Ascending aorta (tissue), 2 donors: ENCODE measurements at regions not wholly inside any gene's neighbourhood (a gene's known extent, or its start where the extent isn't known, plus 50 kb on each side); places are given as distances from the start of the nearest gene placed in this dataset.

Experiments used
- DNase-seq, 2 donors: peaks; one replicate each; pipeline ENCODE4 v3.0.0-alpha.2; 2019; ENCODE audit warnings: low spot score in 2 of 2
- H3K27ac ChIP-seq, 2 donors: fragments of 200-600 bp; sonication (generic); one replicate each; pipeline ENCODE4 v1.5.1; 2016 to 2017; ENCODE audit warnings: mild to moderate bottlenecking in 1 of 2
- H3K27me3 ChIP-seq: fragments of 200-600 bp; sonication (generic); one replicate; pipeline ENCODE4 v1.5.1; 2017
- H3K36me3 ChIP-seq, 2 donors: fragments of 200-600 bp; sonication (generic); one replicate each; pipeline ENCODE4 v1.5.1; 2016
- H3K4me1 ChIP-seq, 2 donors: fragments of 200-600 bp; sonication (generic); one replicate each; pipeline ENCODE4 v1.5.1; 2016 to 2017; ENCODE audit warnings: mild to moderate bottlenecking in 1 of 2
- H3K4me3 ChIP-seq, 2 donors: fragments of 200-600 bp; sonication (generic); one replicate each; pipeline ENCODE4 v1.5.1; 2016 to 2017; ENCODE audit warnings: mild to moderate bottlenecking in 1 of 2
- H3K9me3 ChIP-seq, 2 donors: fragments of 200-600 bp; sonication (generic); one replicate each; pipeline ENCODE4 v1.5.1; 2016
- intact Hi-C: fragments of 100-400 bp; cut with DNase I; formaldehyde crosslinking; loops from one replicate; pipeline ENCODE4 v1.15.1; 2023
- TF ChIP-seq, protein P1 (sequence below), 3 experiments: fragments of 200-600 bp in 2 of 3; fragments of 450-650 bp in 1 of 3; sonication (generic) in 2 of 3; IDR thresholded peaks; one replicate each; pipeline ENCODE4 v1.5.1; 2016 to 2019; ENCODE audit warnings: antibody characterized with exemption in 3 of 3, mild to moderate bottlenecking in 1 of 3, moderate library complexity in 1 of 3

DNA sequence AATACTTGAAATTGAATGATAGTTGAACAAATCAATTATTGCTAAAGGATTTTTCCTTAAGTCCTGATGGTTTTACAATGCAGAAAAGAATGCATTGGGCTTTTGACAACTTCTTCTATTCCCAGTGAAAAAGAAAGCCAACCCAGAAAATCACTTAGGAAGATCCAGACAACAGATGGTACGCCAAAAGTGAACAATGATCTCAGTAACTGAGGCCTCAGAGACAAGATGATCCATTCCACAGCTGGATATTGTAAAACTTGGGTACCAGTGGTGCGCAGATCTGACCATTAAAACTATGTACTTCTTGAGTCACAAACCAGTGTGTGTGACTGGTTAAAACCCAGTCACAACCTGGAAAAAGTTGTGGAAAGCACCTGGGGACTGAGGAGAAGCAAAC, 173.5 kb downstream of the ETAA1 start:
- H3K27me3 ChIP-seq: no peaks in the 10 kb centered on the region
- H3K9me3 ChIP-seq: peaks cover 5 to 8% of the 10 kb centered on the region in 2 donors
- H3K4me3 ChIP-seq: no peak overlapping the region
- TF ChIP-seq, protein P1, sequence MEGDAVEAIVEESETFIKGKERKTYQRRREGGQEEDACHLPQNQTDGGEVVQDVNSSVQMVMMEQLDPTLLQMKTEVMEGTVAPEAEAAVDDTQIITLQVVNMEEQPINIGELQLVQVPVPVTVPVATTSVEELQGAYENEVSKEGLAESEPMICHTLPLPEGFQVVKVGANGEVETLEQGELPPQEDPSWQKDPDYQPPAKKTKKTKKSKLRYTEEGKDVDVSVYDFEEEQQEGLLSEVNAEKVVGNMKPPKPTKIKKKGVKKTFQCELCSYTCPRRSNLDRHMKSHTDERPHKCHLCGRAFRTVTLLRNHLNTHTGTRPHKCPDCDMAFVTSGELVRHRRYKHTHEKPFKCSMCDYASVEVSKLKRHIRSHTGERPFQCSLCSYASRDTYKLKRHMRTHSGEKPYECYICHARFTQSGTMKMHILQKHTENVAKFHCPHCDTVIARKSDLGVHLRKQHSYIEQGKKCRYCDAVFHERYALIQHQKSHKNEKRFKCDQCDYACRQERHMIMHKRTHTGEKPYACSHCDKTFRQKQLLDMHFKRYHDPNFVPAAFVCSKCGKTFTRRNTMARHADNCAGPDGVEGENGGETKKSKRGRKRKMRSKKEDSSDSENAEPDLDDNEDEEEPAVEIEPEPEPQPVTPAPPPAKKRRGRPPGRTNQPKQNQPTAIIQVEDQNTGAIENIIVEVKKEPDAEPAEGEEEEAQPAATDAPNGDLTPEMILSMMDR (IDR thresholded peaks at IDR 0.05): no peak
- DNase-seq: no peak
- no peaks in the 10 kb centered on the region for H3K36me3 ChIP-seq
- no peaks in the 10 kb centered on the region for H3K4me1 ChIP-seq
- no peak overlapping the region for H3K27ac ChIP-seq
- intact Hi-C loops: no loop called here

DNA sequence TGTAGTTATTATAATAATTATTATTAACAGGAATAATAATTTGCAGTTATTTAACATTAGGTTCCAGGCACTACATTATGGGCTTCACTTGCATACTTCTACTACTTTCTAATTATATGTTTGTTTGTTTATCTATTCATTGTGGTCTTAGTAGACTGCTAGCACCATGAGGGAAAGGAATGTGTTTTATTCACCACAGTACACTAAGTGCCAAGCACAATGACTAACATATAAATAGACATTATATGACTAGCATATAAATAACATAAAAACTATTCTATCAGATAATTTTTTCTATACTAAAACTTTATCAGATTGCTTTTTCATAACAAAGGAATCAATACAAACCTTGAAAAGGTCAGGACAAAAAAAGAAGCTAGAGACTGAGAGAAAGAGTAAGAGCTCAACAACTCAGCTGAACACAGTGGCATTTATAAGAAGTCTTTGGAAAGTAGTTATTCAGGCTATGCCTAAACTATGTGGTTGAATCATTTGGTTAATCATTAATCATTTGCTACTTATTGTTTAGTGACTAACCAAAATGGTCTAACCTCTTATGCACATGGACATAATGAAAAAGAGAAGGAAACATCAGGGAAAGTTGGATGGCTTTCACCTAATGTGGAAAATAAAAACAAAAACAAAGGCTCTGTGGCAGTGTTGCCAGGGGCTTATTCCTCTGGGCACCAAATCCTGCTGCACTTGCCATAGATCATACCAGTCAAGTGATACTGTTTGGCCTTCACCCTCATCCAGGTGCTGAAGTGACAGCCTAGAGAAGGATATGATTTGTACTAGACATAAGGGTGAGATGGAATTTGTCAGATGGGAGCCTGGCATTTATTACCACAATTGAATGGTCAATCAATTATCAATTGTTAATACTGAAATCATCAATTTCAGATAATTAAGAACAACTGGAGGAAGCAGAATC, 174.9 kb downstream of the ETAA1 start:
- no peak overlapping the region for H3K27ac ChIP-seq
- no peaks in the 10 kb centered on the region for H3K27me3 ChIP-seq
- no peaks in the 10 kb centered on the region for H3K36me3 ChIP-seq
- DNase-seq: no peak
- no peak overlapping the region for H3K4me3 ChIP-seq
- intact Hi-C loops: no loop called here
- H3K9me3 ChIP-seq: peaks cover 5 to 8% of the 10 kb centered on the region in 2 donors
- TF ChIP-seq, protein P1 (IDR thresholded peaks at IDR 0.05): no peak
- no peaks in the 10 kb centered on the region for H3K4me1 ChIP-seq

DNA sequence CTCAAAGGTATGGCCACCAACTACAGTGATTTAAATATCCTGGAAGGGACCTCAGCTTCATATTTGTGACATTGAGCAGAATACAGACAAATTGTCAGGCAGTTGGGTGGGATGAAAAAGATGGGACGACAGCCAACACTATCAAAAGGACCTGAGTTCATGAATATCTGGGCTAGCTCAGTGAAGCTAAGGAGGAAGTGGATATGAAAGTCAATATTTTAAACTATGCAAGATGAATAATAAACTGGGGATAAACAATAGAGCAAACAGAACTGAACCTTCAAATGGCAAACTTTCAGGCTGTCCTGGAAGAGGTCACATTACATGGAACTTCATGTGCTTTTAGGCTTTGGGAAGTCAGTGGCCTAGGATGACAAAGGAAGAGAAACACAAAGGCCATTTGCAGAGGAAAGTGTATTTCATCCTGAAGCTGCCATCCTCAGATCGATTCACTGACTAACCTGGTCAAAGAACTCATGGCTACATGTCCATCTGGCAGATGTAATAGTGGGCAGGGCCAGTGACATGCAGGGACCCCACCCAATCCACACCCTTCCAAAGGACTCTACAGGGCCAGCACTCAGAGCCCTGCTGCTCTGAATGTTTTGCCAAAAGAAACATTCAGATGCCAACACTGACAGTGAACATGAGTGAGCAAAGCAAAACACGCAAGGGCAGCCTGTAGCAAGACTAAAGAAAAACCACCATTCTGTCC, 175.7 kb downstream of the ETAA1 start:
- TF ChIP-seq, protein P1 (IDR thresholded peaks at IDR 0.05): no peak
- H3K36me3 ChIP-seq: no peaks in the 10 kb centered on the region
- H3K27me3 ChIP-seq: no peaks in the 10 kb centered on the region
- no peak for DNase-seq
- peaks cover 5 to 8% of the 10 kb centered on the region in 2 donors for H3K9me3 ChIP-seq
- H3K4me3 ChIP-seq: no peak overlapping the region
- H3K4me1 ChIP-seq: no peaks in the 10 kb centered on the region
- no peak overlapping the region for H3K27ac ChIP-seq
- intact Hi-C loops: no loop called here

DNA sequence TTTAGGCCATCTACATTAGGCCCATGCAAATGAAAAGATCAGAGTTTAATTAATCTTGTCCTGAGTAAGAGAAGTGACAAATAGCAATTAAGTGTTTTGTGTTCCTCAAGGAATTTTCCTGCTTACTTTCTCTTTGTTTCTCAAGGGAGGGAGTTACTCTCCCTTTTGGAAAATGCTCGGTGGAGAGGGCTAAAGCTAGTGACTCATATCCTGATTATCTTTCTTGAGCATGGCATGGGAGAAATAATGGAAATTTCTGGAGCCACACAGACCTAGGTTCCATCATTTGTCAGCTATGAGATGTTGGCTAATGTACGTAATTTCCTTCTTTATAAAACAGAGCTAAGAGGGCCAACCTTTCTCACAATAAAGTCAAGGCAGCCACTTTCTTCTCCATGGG, 177.1 kb downstream of the ETAA1 start:
- Histone ChIP-seq H3K27me3 (no peaks in the 10 kb centered on the region), H3K4me3 (no peak overlapping the region), H3K9me3 (peaks cover 5 to 8% of the 10 kb centered on the region in 2 donors), H3K4me1 (no peaks in the 10 kb centered on the region), H3K27ac (no peak overlapping the region), H3K36me3 (no peaks in the 10 kb centered on the region)
- TF ChIP-seq, protein P1 (IDR thresholded peaks at IDR 0.05): no peak
- intact Hi-C loops: no loop called here
- DNase-seq: no peak

DNA sequence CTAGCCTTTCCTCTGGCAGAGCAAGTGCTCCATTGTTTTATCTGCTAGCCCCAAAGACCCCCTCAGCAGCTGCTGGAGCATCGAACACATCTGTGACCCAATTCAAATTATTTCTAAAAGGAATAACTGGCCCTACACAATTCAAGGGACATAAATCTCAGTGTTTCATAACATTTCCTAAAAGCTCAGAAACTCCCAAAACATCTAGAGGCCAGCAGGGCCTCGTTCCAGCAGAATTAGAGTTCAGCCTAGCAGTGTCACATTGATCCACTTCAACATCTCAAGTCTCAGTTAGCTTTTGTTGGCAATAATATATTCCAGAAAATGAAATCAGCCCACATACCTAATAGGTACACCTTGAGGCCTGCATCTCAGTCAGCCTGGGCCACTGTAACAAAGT, 179.1 kb downstream of the ETAA1 start:
- no peaks in the 10 kb centered on the region for H3K36me3 ChIP-seq
- DNase-seq: no peak
- no peak overlapping the region for H3K27ac ChIP-seq
- no peak overlapping the region for H3K4me3 ChIP-seq
- H3K4me1 ChIP-seq: no peaks in the 10 kb centered on the region
- intact Hi-C loops: no loop called here
- TF ChIP-seq, protein P1 (IDR thresholded peaks at IDR 0.05): no peak
- H3K9me3 ChIP-seq: peaks cover 3 to 4% of the 10 kb centered on the region in 2 donors
- no peaks in the 10 kb centered on the region for H3K27me3 ChIP-seq
